ENCODE measurements at regions not wholly inside any gene's neighbourhood (a gene's known extent, or its start where the extent isn't known, plus 50 kb on each side); places are given as distances from the start of the nearest gene placed in this dataset.

GRCh38 chr7:137080516-137081203 is 212.2 kb downstream of the CHRM2 start:
- H3K4me1 ChIP-seq (ENCODE audit: control insufficient read depth in 1 of 2, insufficient read depth in 2 of 2, low read length in 2 of 2): no peaks in the 10 kb centered on the region

More at GRCh38 chr7:137080516-137081203, 212.2 kb downstream of the CHRM2 start:
- no peak overlapping the region for H3K9ac ChIP-seq (ENCODE audit: low read length)
- H3K27ac ChIP-seq (ENCODE audit: low read depth, low read length): no peak overlapping the region
- no peak overlapping the region for H2AFZ ChIP-seq (ENCODE audit: low read depth, low read length, poor library complexity, severe bottlenecking)
- no peaks in the 10 kb centered on the region for H3K79me2 ChIP-seq (ENCODE audit: insufficient read depth, low read length)
- H3K36me3 ChIP-seq (ENCODE audit: control insufficient read depth in 1 of 2, insufficient read depth in 2 of 2, low read length in 2 of 2): no peaks in the 10 kb centered on the region
- no TSS peak for BruUV-seq (replicated peaks)
- ATAC-seq (no peak), DNase-seq (ENCODE audit: low read depth, low spot score) (no peak)
- no peak overlapping the region for H3K4me3 ChIP-seq (replicated peaks in 1 of 2; ENCODE audit: low read depth in 1 of 2, low read length in 2 of 2)
- H4K20me1 ChIP-seq (ENCODE audit: insufficient read depth): no peaks in the 10 kb centered on the region
- ChIA-PET CTCF (no interaction called here), POLR2A (no interaction called here), RAD21 (ENCODE audit: low non-redundant PET in 1 of 2, low total read pairs in 2 of 2, uncharacterized antibody in 2 of 2, unreplicated experiment in 2 of 2) (no interaction called here)
- TF ChIP-seq POLR2AphosphoS5 (IDR thresholded peaks at IDR 0.05; ENCODE audit: low read depth, low read length): no peak
- no peak for TF ChIP-seq ZNF274 (IDR thresholded peaks at IDR 0.05; ENCODE audit: low read depth, low read length)
- no peak for TF ChIP-seq CEBPB (IDR thresholded peaks at IDR 0.05; ENCODE audit: low read depth)
- TF ChIP-seq, protein P1, sequence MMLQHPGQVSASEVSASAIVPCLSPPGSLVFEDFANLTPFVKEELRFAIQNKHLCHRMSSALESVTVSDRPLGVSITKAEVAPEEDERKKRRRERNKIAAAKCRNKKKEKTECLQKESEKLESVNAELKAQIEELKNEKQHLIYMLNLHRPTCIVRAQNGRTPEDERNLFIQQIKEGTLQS (IDR thresholded peaks at IDR 0.05): no peak
- TF ChIP-seq SRF (IDR thresholded peaks at IDR 0.05; ENCODE audit: low read depth): no peak
- no peak for TF ChIP-seq REST (IDR thresholded peaks at IDR 0.05; ENCODE audit: low read depth)
- TF ChIP-seq CBX3 (IDR thresholded peaks at IDR 0.05; ENCODE audit: low read depth): no peak
- no peak for TF ChIP-seq SIN3A (IDR thresholded peaks at IDR 0.05; ENCODE audit: low read depth)
- intact Hi-C loops (cut with micrococcal nuclease): no loop called here
- H3K27me3 ChIP-seq (ENCODE audit: insufficient read depth, low read length): no peaks in the 10 kb centered on the region
- no peak overlapping the region for H3K4me2 ChIP-seq (ENCODE audit: low read length)
- H3K9me2 ChIP-seq (ENCODE audit: insufficient read depth): no peaks in the 10 kb centered on the region
- peaks cover 5 to 13% of the 10 kb centered on the region in 2 experiments; a peak in 2 of 4 replicates for H3K9me3 ChIP-seq (ENCODE audit: control insufficient read depth in 1 of 2, insufficient read depth in 1 of 2, low read depth in 1 of 2, low read length in 2 of 2)
